HepG2 (cell line): ENCODE measurements at regions not wholly inside any gene's neighbourhood (a gene's known extent, or its start where the extent isn't known, plus 50 kb on each side); places are given as distances from the start of the nearest gene placed in this dataset.

Source experiments
- ATAC-seq: fragments of 200-7000 bp; cut with Tn5 transposase; 3 replicates; pipeline ENCODE4 v1.9.1; 2020; ENCODE audit warnings: mild to moderate bottlenecking, moderate library complexity
- BruUV-seq: library from RNA; stranded (reverse); fragments of 400-500 nt; replicated peaks from 2 replicates; lab custom pipeline; 2021; lab: Mats Ljungman, UMichigan
- CTCF ChIA-PET: fragments of 300-600 bp; formaldehyde crosslinking; extraction: SDS; loops from one replicate; lab custom pipeline; 2021; ENCODE audit warnings: low total read pairs, inconsistent platforms, low intra/inter-chr PET ratio; lab: Yijun Ruan, JAX
- POLR2A ChIA-PET: fragments of 350-600 bp; sonication (Branson Sonifier 250); formaldehyde crosslinking; loops from one replicate; lab custom pipeline; 2020; ENCODE audit warnings: antibody characterized with exemption, inconsistent platforms; lab: Yijun Ruan, JAX
- DNase-seq: peaks from one replicate; pipeline ENCODE4 v3.0.0-alpha.2; 2015; ENCODE audit warnings: low spot score
- FAIRE-seq: peaks from 3 replicates; lab custom pipeline; 2011; peaks lifted over from hg19 to GRCh38; lab: Jason Lieb, UNC
- H2AFZ ChIP-seq: one replicate; pipeline ENCODE4 v1.6.1; 2011; ENCODE audit warnings: low read length, inconsistent platforms
- H3K27ac ChIP-seq: fragments of 300-600 bp; 3 replicates; pipeline ENCODE4 v1.8.0; 2011; ENCODE audit warnings: mixed run types, mild to moderate bottlenecking, mixed read lengths, low read length, inconsistent platforms; ENCODE audit not compliant: insufficient read depth; ENCODE audit errors: extremely low read length
- H3K27me3 ChIP-seq, 2 experiments: fragments of 200-600 bp in 1 of 2; 2 replicates in 1 of 2; 3 replicates in 1 of 2; pipeline versions ENCODE4 v1.6.0 to v1.8.0; 2011; ENCODE audit warnings: low read length in 2 of 2, mild to moderate bottlenecking in 2 of 2, moderate library complexity in 2 of 2, inconsistent platforms in 1 of 2; ENCODE audit not compliant: insufficient read depth in 2 of 2, control insufficient read depth in 1 of 2
- H3K36me3 ChIP-seq, 2 experiments: fragments of 200-600 bp in 1 of 2; replicated peaks in 1 of 2; 2 replicates in 1 of 2; 3 replicates in 1 of 2; pipeline versions ENCODE4 v1.5.1 to v1.8.0; 2011; ENCODE audit warnings: low read length in 2 of 2, inconsistent platforms in 1 of 2; ENCODE audit not compliant: insufficient read depth in 2 of 2, control insufficient read depth in 1 of 2
- H3K4me1 ChIP-seq: 2 replicates; pipeline ENCODE4 v1.5.1; 2012; ENCODE audit warnings: low read length, inconsistent platforms; ENCODE audit not compliant: insufficient read depth
- H3K4me2 ChIP-seq: 2 replicates; pipeline ENCODE4 v1.6.0; 2011; ENCODE audit warnings: low read depth, low read length, inconsistent platforms
- H3K4me3 ChIP-seq, 3 experiments: fragments of 200-600 bp in 1 of 3; sonication (generic), shearing (Covaris generic) in 1 of 3; replicated peaks in 1 of 3; 2 replicates each; pipeline ENCODE4 v1.5.1; 2011 to 2016; ENCODE audit warnings: low read length in 3 of 3, inconsistent platforms in 2 of 3, low read depth in 2 of 3, mild to moderate bottlenecking in 2 of 3, control low read depth in 1 of 3, mixed read lengths in 1 of 3; ENCODE audit not compliant: insufficient read depth in 1 of 3
- H3K79me2 ChIP-seq: one replicate; pipeline ENCODE4 v1.6.1; 2011; ENCODE audit warnings: low read length, inconsistent platforms; ENCODE audit not compliant: insufficient read depth
- H3K9ac ChIP-seq: 2 replicates; pipeline ENCODE4 v1.6.0; 2011; ENCODE audit warnings: mild to moderate bottlenecking, low read depth, low read length, inconsistent platforms; ENCODE audit not compliant: insufficient read depth
- H3K9me3 ChIP-seq: 2 replicates; pipeline ENCODE4 v1.5.1; 2012; ENCODE audit warnings: mild to moderate bottlenecking, low read length
- H4K20me1 ChIP-seq: 2 replicates; pipeline ENCODE4 v1.6.0; 2011; ENCODE audit warnings: inconsistent platforms, mild to moderate bottlenecking, low read length, moderate library complexity; ENCODE audit not compliant: insufficient read depth
- CCDC6 ChIP-seq: sonication (generic); formaldehyde crosslinking; IDR thresholded peaks from 2 replicates; pipeline ENCODE4 v1.8.1; 2022; ENCODE audit warnings: mild to moderate bottlenecking, missing genetic modification reagents, moderate library complexity
- DZIP1 ChIP-seq: sonication (generic); formaldehyde crosslinking; IDR thresholded peaks from 2 replicates; pipeline ENCODE4 v1.5.0; 2020; ENCODE audit warnings: mild to moderate bottlenecking, missing genetic modification reagents
- EEA1 ChIP-seq: sonication (generic); formaldehyde crosslinking; IDR thresholded peaks from 2 replicates; pipeline ENCODE4 v1.5.1; 2020; ENCODE audit warnings: mild to moderate bottlenecking, missing genetic modification reagents, borderline replicate concordance
- ETV5 ChIP-seq: IDR thresholded peaks from 2 replicates; pipeline ENCODE4 v1.6.1; 2018; ENCODE audit warnings: missing biosample characterization, missing genetic modification reagents, inconsistent platforms, borderline replicate concordance
- GMEB2 ChIP-seq: IDR thresholded peaks from 2 replicates; pipeline ENCODE4 v1.6.1; 2016; ENCODE audit warnings: missing biosample characterization, missing genetic modification reagents, low read depth
- HCFC1 ChIP-seq: fragments of 150-350 bp; IDR thresholded peaks from 2 replicates; pipeline ENCODE4 v1.6.1; 2014; ENCODE audit warnings: low read depth, low read length
- KDM1A ChIP-seq: IDR thresholded peaks from 2 replicates; pipeline ENCODE4 v1.6.1; 2016; ENCODE audit warnings: missing compliant biosample characterization
- KDM6A ChIP-seq: IDR thresholded peaks from 2 replicates; pipeline ENCODE4 v1.6.1; 2016; ENCODE audit warnings: low read depth
- MZF1 ChIP-seq: sonication (generic); formaldehyde crosslinking; IDR thresholded peaks from 2 replicates; pipeline ENCODE4 v1.8.1; 2023; ENCODE audit warnings: mild to moderate bottlenecking, missing genetic modification reagents, borderline replicate concordance
- PAX8 ChIP-seq: sonication (generic); formaldehyde crosslinking; IDR thresholded peaks from 2 replicates; pipeline ENCODE4 v1.8.0; 2022; ENCODE audit warnings: mild to moderate bottlenecking, missing genetic modification reagents, borderline replicate concordance
- PCBP1 ChIP-seq: fragments of 200-400 bp; formaldehyde crosslinking; IDR thresholded peaks from 2 replicates; pipeline ENCODE4 v1.6.1; 2017; ENCODE audit warnings: mild to moderate bottlenecking, low read depth, low read length, borderline replicate concordance
- PHF8 ChIP-seq: sonication (generic); formaldehyde crosslinking; IDR thresholded peaks from 2 replicates; pipeline ENCODE4 v1.5.0; 2020; ENCODE audit warnings: missing genetic modification reagents
- SCMH1 ChIP-seq: sonication (generic); formaldehyde crosslinking; IDR thresholded peaks from 2 replicates; pipeline ENCODE4 v1.9.0; 2021; ENCODE audit warnings: missing genetic modification reagents, mild to moderate bottlenecking, borderline replicate concordance
- SIX4 ChIP-seq: sonication (generic); formaldehyde crosslinking; IDR thresholded peaks from 2 replicates; pipeline ENCODE4 v1.4.0; 2020; ENCODE audit warnings: missing genetic modification reagents
- SNAPC5 ChIP-seq: sonication (generic); formaldehyde crosslinking; IDR thresholded peaks from 2 replicates; pipeline ENCODE4 v1.8.1; 2023; ENCODE audit warnings: mild to moderate bottlenecking, missing genetic modification reagents, borderline replicate concordance
- ZNF124 ChIP-seq: sonication (generic); formaldehyde crosslinking; IDR thresholded peaks from 2 replicates; pipeline ENCODE4 v1.4.0; 2020; ENCODE audit warnings: missing genetic modification reagents
- ZNF30 ChIP-seq: sonication (generic); formaldehyde crosslinking; IDR thresholded peaks from 2 replicates; pipeline ENCODE4 v1.5.0; 2020; ENCODE audit warnings: mild to moderate bottlenecking, missing genetic modification reagents
- ZNF382 ChIP-seq: sonication (generic); formaldehyde crosslinking; IDR thresholded peaks from 2 replicates; pipeline ENCODE4 v1.5.0; 2020; ENCODE audit warnings: missing genetic modification reagents, mild to moderate bottlenecking, borderline replicate concordance
- WGBS: methylation state at CpG from one replicate; pipeline ENCODE4 v1.1.6; 2017; ENCODE audit warnings: low lambda C conversion rate; 5-methylcytosine and 5-hydroxymethylcytosine counted together
- in situ Hi-C: cut with HindIII; loops from 2 replicates; pipeline ENCODE4 v1.10.0; 2017; ENCODE audit warnings: low pct_unique_long_range_greater_than_20kb; ENCODE audit not compliant: extremely low pct_ligation_motif_present
- intact Hi-C: fragments of 100-400 bp; cut with micrococcal nuclease; formaldehyde crosslinking; loops from one replicate; pipeline ENCODE4 v1.10.0; 2022; ENCODE audit not compliant: unreplicated experiment

- Histone ChIP-seq H3K79me2 (no peaks in the 10 kb centered on the region), H3K9me3 (no peaks in the 10 kb centered on the region), H3K4me3 (no peak overlapping the region), H3K27ac (no peak overlapping the region), H3K4me1 (peaks cover 10% of the 10 kb centered on the region; the same call in 1 of the 2 replicates), H3K27me3 (no peaks in the 10 kb centered on the region), H4K20me1 (no peaks in the 10 kb centered on the region), H3K36me3 (no peaks in the 10 kb centered on the region), H2AFZ (no peak overlapping the region)
- no TSS peak for BruUV-seq
- intact Hi-C loops, result no loop called here
- no peak for TF ChIP-seq SIX4 (CRISPR knock-in tag)
- no peak for TF ChIP-seq SCMH1 (CRISPR knock-in tag)
- TF ChIP-seq DZIP1 (CRISPR knock-in tag), result no peak
- no peak for TF ChIP-seq ZNF382 (CRISPR knock-in tag)
- TF ChIP-seq PHF8, result no peak
- TF ChIP-seq KDM6A (CRISPR knock-in tag), result no peak
- TF ChIP-seq GMEB2 (CRISPR knock-in tag), result no peak
- TF ChIP-seq ZNF124 (CRISPR knock-in tag), result no peak
- no peak for TF ChIP-seq PAX8 (CRISPR knock-in tag)
- no peak for TF ChIP-seq SNAPC5 (CRISPR knock-in tag)
- TF ChIP-seq CCDC6, result no peak
- TF ChIP-seq ZNF30, result no peak
- TF ChIP-seq KDM1A (CRISPR knock-in tag), result no peak
- no peak for TF ChIP-seq HCFC1
- TF ChIP-seq ETV5, result no peak
- no peak for TF ChIP-seq PCBP1
- no peak for TF ChIP-seq MZF1
- no peak for TF ChIP-seq EEA1 (CRISPR knock-in tag)
- TF ChIP-seq, all 625 proteins: peak for 0
- ChIA-PET POLR2A (no interaction called here), CTCF (no interaction called here)
- in situ Hi-C loops, result no loop called here
- DNase-seq (no peak), FAIRE-seq (no peak), ATAC-seq (no peak)
- Histone ChIP-seq H3K4me2 (no peak overlapping the region), H3K9ac (no peak overlapping the region)
- WGBS, result 17% methylated on average over 2 of the region's 2 CpGs
These were observed 229.6 kb downstream of the IGSF11 start for GRCh38 chr3:118805007-118805406.
